ENCODE measurements at regions not wholly inside any gene's neighbourhood (a gene's known extent, or its start where the extent isn't known, plus 50 kb on each side); places are given as distances from the start of the nearest gene placed in this dataset.

GRCh38 chr14:71183876-71184689 lies 276.8 kb downstream of the PCNX1 start:
- peaks cover 0 to 4% (median 0%) of the 10 kb centered on the region in 4 donors for H3K9me3 ChIP-seq
- no peaks in the 10 kb centered on the region for H3K4me1 ChIP-seq
- no peak overlapping the region for H3K4me3 ChIP-seq
- no peaks in the 10 kb centered on the region for H3K36me3 ChIP-seq
- TF ChIP-seq POLR2A (IDR thresholded peaks at IDR 0.05; ENCODE audit: low read depth): no peak
- TF ChIP-seq POLR2AphosphoS5 (IDR thresholded peaks at IDR 0.05): no peak
- no peak for TF ChIP-seq CTCF (IDR thresholded peaks at IDR 0.05)
- TF ChIP-seq EP300 (IDR thresholded peaks at IDR 0.05): no peak
- WGBS: 73% methylated on average over 7 of the region's 7 CpGs
- H3K27me3 ChIP-seq: peaks cover 0 to 4% (median 0%) of the 10 kb centered on the region in 4 donors
- intact Hi-C loops (cut with DNase I): no loop called here
- no peak for DNase-seq (ENCODE audit: extremely low spot score)
- H3K27ac ChIP-seq (replicated peaks in 1 of 4): no peak overlapping the region

- WGBS: 97% methylated on average over 2 of the region's 2 CpGs
- Histone ChIP-seq H3K4me1 (no peaks in the 10 kb centered on the region), H3K9me3 (peaks cover 0 to 4% (median 0%) of the 10 kb centered on the region in 4 donors), H3K27ac (replicated peaks in 1 of 4) (no peak overlapping the region), H3K27me3 (peaks cover 0 to 4% (median 0%) of the 10 kb centered on the region in 4 donors), H3K4me3 (no peak overlapping the region), H3K36me3 (no peaks in the 10 kb centered on the region)
- intact Hi-C loops (cut with DNase I): no loop called here
- DNase-seq (ENCODE audit: extremely low spot score): no peak
- TF ChIP-seq POLR2A (IDR thresholded peaks at IDR 0.05; ENCODE audit: low read depth) (no peak), EP300 (IDR thresholded peaks at IDR 0.05) (no peak), CTCF (IDR thresholded peaks at IDR 0.05) (no peak), POLR2AphosphoS5 (IDR thresholded peaks at IDR 0.05) (no peak)
Measured at GRCh38 chr14:71185637-71186036, 278.4 kb downstream of the PCNX1 start.

- intact Hi-C loops (cut with DNase I): no loop called here
- H3K9me3 ChIP-seq: peaks cover 0 to 4% (median 0%) of the 10 kb centered on the region in 4 donors
- peaks cover 0 to 4% (median 0%) of the 10 kb centered on the region in 4 donors for H3K27me3 ChIP-seq
- H3K36me3 ChIP-seq: no peaks in the 10 kb centered on the region
- TF ChIP-seq POLR2A (IDR thresholded peaks at IDR 0.05; ENCODE audit: low read depth): no peak
- no peak for TF ChIP-seq POLR2AphosphoS5 (IDR thresholded peaks at IDR 0.05)
- no peak for TF ChIP-seq EP300 (IDR thresholded peaks at IDR 0.05)
- TF ChIP-seq CTCF (IDR thresholded peaks at IDR 0.05): no peak
- no peak overlapping the region for H3K4me3 ChIP-seq
- WGBS: 79% methylated on average over 9 of the region's 11 CpGs
- no peak for DNase-seq (ENCODE audit: extremely low spot score)
- no peaks in the 10 kb centered on the region for H3K4me1 ChIP-seq
- H3K27ac ChIP-seq (replicated peaks in 1 of 4): no peak overlapping the region
Measured at GRCh38 chr14:71187633-71188356, 280.5 kb downstream of the PCNX1 start.

- H3K36me3 ChIP-seq: no peaks in the 10 kb centered on the region
- peaks cover 0 to 4% (median 0%) of the 10 kb centered on the region in 4 donors for H3K27me3 ChIP-seq
- H3K9me3 ChIP-seq: peaks cover 0 to 4% (median 0%) of the 10 kb centered on the region in 4 donors
- intact Hi-C loops (cut with DNase I): no loop called here
- no peak overlapping the region for H3K4me3 ChIP-seq
- DNase-seq (ENCODE audit: extremely low spot score): no peak
- 74% methylated on average over 5 of the region's 5 CpGs for WGBS
- H3K27ac ChIP-seq (replicated peaks in 1 of 4): no peak overlapping the region
- TF ChIP-seq POLR2A (IDR thresholded peaks at IDR 0.05; ENCODE audit: low read depth): no peak
- TF ChIP-seq CTCF (IDR thresholded peaks at IDR 0.05): no peak
- no peak for TF ChIP-seq POLR2AphosphoS5 (IDR thresholded peaks at IDR 0.05)
- H3K4me1 ChIP-seq: no peaks in the 10 kb centered on the region
Measured at GRCh38 chr14:71190770-71191374, 283.6 kb downstream of the PCNX1 start.

All from esophagus muscularis mucosa (tissue), 4 donors.